Testis (tissue), 2 donors: ENCODE measurements at regions not wholly inside any gene's neighbourhood (a gene's known extent, or its start where the extent isn't known, plus 50 kb on each side); places are given as distances from the start of the nearest gene placed in this dataset.

ENCODE experiments used
- CTCF ChIP-seq, 3 experiments: fragments of 450-650 bp in 2 of 3; fragments of 200-600 bp in 1 of 3; sonication (generic) in 1 of 3; IDR thresholded peaks; one replicate each; pipeline ENCODE4 v1.5.1; 2016 to 2019; ENCODE audit warnings: antibody characterized with exemption in 3 of 3, mild to moderate bottlenecking in 2 of 3, moderate library complexity in 1 of 3
- POLR2A ChIP-seq: fragments of 450-650 bp; IDR thresholded peaks from one replicate; pipeline ENCODE4 v1.6.1; 2017; ENCODE audit warnings: antibody characterized with exemption, mild to moderate bottlenecking, moderate library complexity

- TF ChIP-seq CTCF (IDR thresholded peaks at IDR 0.05) = no peak
- TF ChIP-seq POLR2A = no peak
These were observed 138.7 kb downstream of the PHLDA1 start for GRCh38 chr12:75892731-75893408.
